ENCODE measurements at regions not wholly inside any gene's neighbourhood (a gene's known extent, or its start where the extent isn't known, plus 50 kb on each side); places are given as distances from the start of the nearest gene placed in this dataset.
A peak's percentile ranks its signal among the peaks of the same experiment; 100 is the strongest.

- Histone ChIP-seq H3K4me3 (no peak overlapping the region), H3K36me3 (no peaks in the 10 kb centered on the region), H3K4me1 (no peaks in the 10 kb centered on the region), H3K27ac (no peak overlapping the region), H3K27me3 (no peaks in the 10 kb centered on the region), H3K9me3 (no peaks in the 10 kb centered on the region)
- TF ChIP-seq CTCF (IDR thresholded peaks at IDR 0.05) (no peak), POLR2A (IDR thresholded peaks at IDR 0.05) (no peak)
- DNase-seq, result no peak
Observed at GRCh38 chr2:212945526-212945925, 205.9 kb downstream of the IKZF2 start.

- no peak for TF ChIP-seq POLR2A (IDR thresholded peaks at IDR 0.05)
- no peak for TF ChIP-seq CTCF (IDR thresholded peaks at IDR 0.05)
- Histone ChIP-seq H3K27ac (no peak overlapping the region), H3K36me3 (no peaks in the 10 kb centered on the region), H3K4me3 (no peak overlapping the region), H3K27me3 (no peaks in the 10 kb centered on the region), H3K4me1 (no peaks in the 10 kb centered on the region), H3K9me3 (no peaks in the 10 kb centered on the region)
- DNase-seq, result no peak
Observed at GRCh38 chr2:212943351-212943750, 208.1 kb downstream of the IKZF2 start.

DNA sequence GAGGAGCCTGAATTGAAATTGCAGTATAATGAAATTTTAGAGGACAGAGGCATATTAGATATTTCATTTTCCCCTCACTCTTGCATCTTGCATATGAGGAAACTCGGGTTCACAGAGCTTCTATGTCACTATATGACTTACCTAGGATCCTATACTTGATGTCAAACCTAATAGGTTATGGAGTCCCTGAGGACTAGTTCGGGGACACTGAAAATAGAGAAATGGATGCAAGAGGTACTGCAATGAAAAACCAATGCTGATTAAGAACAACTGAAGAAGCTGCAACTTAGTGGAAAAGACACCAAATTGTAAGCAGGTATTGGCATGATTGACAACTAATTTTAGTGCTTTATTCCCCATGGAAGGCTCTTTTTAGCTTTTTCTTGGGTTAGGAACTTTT, 210.1 kb downstream of the IKZF2 start:
- Histone ChIP-seq H3K4me3 (no peak overlapping the region), H3K27ac (no peak overlapping the region), H3K9me3 (no peaks in the 10 kb centered on the region), H3K4me1 (no peaks in the 10 kb centered on the region), H3K27me3 (no peaks in the 10 kb centered on the region), H3K36me3 (no peaks in the 10 kb centered on the region)
- TF ChIP-seq CTCF (IDR thresholded peaks at IDR 0.05), result no peak
- TF ChIP-seq POLR2A (IDR thresholded peaks at IDR 0.05), result no peak
- DNase-seq, result no peak

- no peak overlapping the region for H3K27ac ChIP-seq
- no peak for DNase-seq
- TF ChIP-seq CTCF (IDR thresholded peaks at IDR 0.05) (no peak), POLR2A (IDR thresholded peaks at IDR 0.05) (no peak)
Observed at GRCh38 chr2:212940816-212941215, 210.6 kb downstream of the IKZF2 start.

GRCh38 chr2:212939777-212940531, 211.5 kb downstream of the IKZF2 start:
- peak in 2 of 3 donors; percentile 51 to 53 for DNase-seq

More at GRCh38 chr2:212940816-212941215, 210.6 kb downstream of the IKZF2 start:
- Histone ChIP-seq H3K9me3 (no peaks in the 10 kb centered on the region), H3K4me3 (no peak overlapping the region), H3K4me1 (no peaks in the 10 kb centered on the region), H3K36me3 (no peaks in the 10 kb centered on the region), H3K27me3 (no peaks in the 10 kb centered on the region)

More at GRCh38 chr2:212939777-212940531, 211.5 kb downstream of the IKZF2 start:
- no peaks in the 10 kb centered on the region for H3K36me3 ChIP-seq
- no peak overlapping the region for H3K27ac ChIP-seq
- TF ChIP-seq CTCF (IDR thresholded peaks at IDR 0.05), result no peak
- TF ChIP-seq POLR2A (IDR thresholded peaks at IDR 0.05), result no peak
- H3K27me3 ChIP-seq, result no peaks in the 10 kb centered on the region
- no peaks in the 10 kb centered on the region for H3K4me1 ChIP-seq
- H3K9me3 ChIP-seq, result no peaks in the 10 kb centered on the region
- no peak overlapping the region for H3K4me3 ChIP-seq

Data from Peyer's patch (tissue), 4 donors.